Body of pancreas (tissue), 4 donors: ENCODE measurements at regions not wholly inside any gene's neighbourhood (a gene's known extent, or its start where the extent isn't known, plus 50 kb on each side); places are given as distances from the start of the nearest gene placed in this dataset.
A peak's percentile ranks its signal among the peaks of the same experiment; 100 is the strongest.

Experiments
- ATAC-seq: fragments of 150-250 bp; one replicate; pipeline ENCODE4 v1.9.1; 2016
- DNase-seq, 4 donors: peaks; one replicate each; pipeline ENCODE4 v3.0.0-alpha.2; 2019
- H3K27ac ChIP-seq, 4 donors: fragments of 200-600 bp; sonication (generic); 1 replicate in 3 of 4; 2 replicates in 1 of 4; pipeline versions ENCODE4 v1.5.1 to v1.6.1; 2016 to 2019; ENCODE audit warnings: mild to moderate bottlenecking in 1 of 4, mixed read lengths in 1 of 4, moderate library complexity in 1 of 4
- H3K27me3 ChIP-seq, 2 donors: fragments of 200-600 bp; sonication (generic); one replicate each; pipeline ENCODE4 v1.6.0; 2016; ENCODE audit warnings: mild to moderate bottlenecking in 1 of 2
- H3K36me3 ChIP-seq, 2 donors: fragments of 200-600 bp; sonication (generic); replicated peaks in 1 of 2; 2 replicates each; pipeline ENCODE4 v1.5.1; 2016; ENCODE audit warnings: low read depth in 2 of 2; ENCODE audit not compliant: insufficient read depth in 1 of 2
- H3K4me1 ChIP-seq: fragments of 200-600 bp; sonication (generic); one replicate; pipeline ENCODE4 v1.6.0; 2016
- H3K4me3 ChIP-seq, 2 donors: fragments of 200-600 bp; sonication (generic); 1 replicate in 1 of 2; 2 replicates in 1 of 2; pipeline ENCODE4 v1.5.1; 2016 to 2019
- H3K9me3 ChIP-seq, 3 donors: fragments of 200-600 bp; sonication (generic); 1 replicate in 2 of 3; 2 replicates in 1 of 3; pipeline ENCODE4 v1.5.1; 2016
- CTCF ChIP-seq, 7 experiments: fragments of 450-650 bp in 4 of 7; fragments of 200-600 bp in 3 of 7; sonication (generic) in 3 of 7; IDR thresholded peaks; one replicate each; pipeline ENCODE4 v1.5.1; 2016 to 2019; ENCODE audit warnings: antibody characterized with exemption in 7 of 7
- POLR2A ChIP-seq, 3 donors: fragments of 450-650 bp; IDR thresholded peaks; one replicate each; pipeline ENCODE4 v1.6.1; 2016; ENCODE audit warnings: antibody characterized with exemption in 3 of 3, mild to moderate bottlenecking in 2 of 3
- WGBS, 2 donors: methylation state at CpG; one replicate each; pipeline ENCODE4 v1.1.5; 2017; 5-methylcytosine and 5-hydroxymethylcytosine counted together
- intact Hi-C: fragments of 100-400 bp; cut with DNase I; formaldehyde crosslinking; loops from one replicate; pipeline ENCODE4 v1.15.1; 2023

GRCh38 chr20:6630514-6630913 lies 137.0 kb upstream of the BMP2 start:
- ATAC-seq, result no peak
- intact Hi-C loops, result loop anchor here (10.0 kb wide), 1 partner anchor 184 kb away; no protein-coding TSS in a partner anchor
- 50 to 54% methylated on average over 2 of the region's 2 CpGs for WGBS, 2 donors
- TF ChIP-seq POLR2A (IDR thresholded peaks at IDR 0.05) (no peak), CTCF (IDR thresholded peaks at IDR 0.05) (no peak)
- Histone ChIP-seq H3K27me3 (no peaks in the 10 kb centered on the region), H3K27ac (no peak overlapping the region), H3K9me3 (peaks cover 0 to 3% (median 0%) of the 10 kb centered on the region in 3 donors), H3K4me1 (no peaks in the 10 kb centered on the region), H3K4me3 (no peak overlapping the region), H3K36me3 (no peaks in the 10 kb centered on the region)
- peak in 1 of 4 donors; percentile 9 for DNase-seq

- DNase-seq (no peak), ATAC-seq (no peak)
- Histone ChIP-seq H3K4me1 (no peaks in the 10 kb centered on the region), H3K36me3 (no peaks in the 10 kb centered on the region), H3K27me3 (no peaks in the 10 kb centered on the region), H3K27ac (no peak overlapping the region), H3K9me3 (peaks cover 0 to 5% (median 0%) of the 10 kb centered on the region in 3 donors), H3K4me3 (no peak overlapping the region)
- TF ChIP-seq CTCF (IDR thresholded peaks at IDR 0.05) (no peak), POLR2A (IDR thresholded peaks at IDR 0.05) (no peak)
- intact Hi-C loops, result no loop called here
- WGBS, 2 donors, result 92 to 93% methylated on average over 2 of the region's 2 CpGs
Measured at GRCh38 chr20:6629564-6629963, 137.9 kb upstream of the BMP2 start.

GRCh38 chr20:6626805-6627204 lies 140.7 kb upstream of the BMP2 start:
- Histone ChIP-seq H3K4me3 (no peak overlapping the region), H3K27ac (no peak overlapping the region), H3K36me3 (no peaks in the 10 kb centered on the region), H3K4me1 (no peaks in the 10 kb centered on the region), H3K27me3 (no peaks in the 10 kb centered on the region), H3K9me3 (peaks cover 0 to 5% (median 0%) of the 10 kb centered on the region in 3 donors)
- ATAC-seq, result no peak
- TF ChIP-seq CTCF (IDR thresholded peaks at IDR 0.05) (no peak), POLR2A (IDR thresholded peaks at IDR 0.05) (no peak)
- no peak for DNase-seq
- 67 to 76% methylated on average over 5 of the region's 5 CpGs for WGBS, 2 donors
- intact Hi-C loops, result no loop called here

- H3K27ac ChIP-seq, result peak overlapping the region in 1 of 4 donors; percentile 62
- ATAC-seq (peak; percentile 45), DNase-seq (no peak)
- H3K9me3 ChIP-seq, result peaks cover 0 to 5% (median 0%) of the 10 kb centered on the region in 3 donors
- intact Hi-C loops, result no loop called here
- TF ChIP-seq POLR2A (IDR thresholded peaks at IDR 0.05), result no peak
- TF ChIP-seq CTCF (IDR thresholded peaks at IDR 0.05), result no peak
- H3K4me3 ChIP-seq, result no peak overlapping the region
- 22 to 29% methylated on average over 3 of the region's 3 CpGs for WGBS, 2 donors
- no peaks in the 10 kb centered on the region for H3K27me3 ChIP-seq
- H3K4me1 ChIP-seq, result no peaks in the 10 kb centered on the region
- H3K36me3 ChIP-seq, result no peaks in the 10 kb centered on the region
Measured at GRCh38 chr20:6623989-6624388, 143.5 kb upstream of the BMP2 start.

GRCh38 chr20:6622041-6622440 lies 145.4 kb upstream of the BMP2 start:
- H3K4me1 ChIP-seq, result no peaks in the 10 kb centered on the region
- ATAC-seq (no peak), DNase-seq (no peak)
- H3K27me3 ChIP-seq, result no peaks in the 10 kb centered on the region
- H3K36me3 ChIP-seq, result no peaks in the 10 kb centered on the region
- peaks cover 0 to 5% (median 0%) of the 10 kb centered on the region in 3 donors for H3K9me3 ChIP-seq
- intact Hi-C loops, result no loop called here
- no peak overlapping the region for H3K27ac ChIP-seq
- TF ChIP-seq POLR2A (IDR thresholded peaks at IDR 0.05) (no peak), CTCF (IDR thresholded peaks at IDR 0.05) (no peak)
- H3K4me3 ChIP-seq, result no peak overlapping the region
